ENCODE measurements at regions not wholly inside any gene's neighbourhood (a gene's known extent, or its start where the extent isn't known, plus 50 kb on each side); places are given as distances from the start of the nearest gene placed in this dataset.

DNA sequence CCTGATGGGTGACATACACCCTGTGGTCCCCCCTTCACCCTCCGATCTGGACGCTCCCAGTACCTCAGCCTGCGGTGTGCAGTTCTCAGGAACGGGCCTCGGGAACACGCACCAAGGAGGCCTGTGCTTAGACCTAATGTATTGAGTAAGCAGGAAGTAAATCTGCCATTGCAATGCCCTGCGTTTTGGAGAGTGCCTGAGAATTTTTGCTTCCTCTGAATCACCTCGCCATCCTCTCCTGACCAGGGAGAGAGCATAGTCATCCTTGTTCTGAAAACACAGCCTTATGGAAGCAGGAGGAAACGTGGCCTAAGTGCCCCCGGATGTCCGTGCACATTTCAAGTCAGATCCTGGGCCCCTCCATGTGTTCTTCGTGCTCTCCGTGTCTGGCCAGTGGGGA, 272.2 kb downstream of the NDUFA10 start (continued):
- TF ChIP-seq, protein P1, sequence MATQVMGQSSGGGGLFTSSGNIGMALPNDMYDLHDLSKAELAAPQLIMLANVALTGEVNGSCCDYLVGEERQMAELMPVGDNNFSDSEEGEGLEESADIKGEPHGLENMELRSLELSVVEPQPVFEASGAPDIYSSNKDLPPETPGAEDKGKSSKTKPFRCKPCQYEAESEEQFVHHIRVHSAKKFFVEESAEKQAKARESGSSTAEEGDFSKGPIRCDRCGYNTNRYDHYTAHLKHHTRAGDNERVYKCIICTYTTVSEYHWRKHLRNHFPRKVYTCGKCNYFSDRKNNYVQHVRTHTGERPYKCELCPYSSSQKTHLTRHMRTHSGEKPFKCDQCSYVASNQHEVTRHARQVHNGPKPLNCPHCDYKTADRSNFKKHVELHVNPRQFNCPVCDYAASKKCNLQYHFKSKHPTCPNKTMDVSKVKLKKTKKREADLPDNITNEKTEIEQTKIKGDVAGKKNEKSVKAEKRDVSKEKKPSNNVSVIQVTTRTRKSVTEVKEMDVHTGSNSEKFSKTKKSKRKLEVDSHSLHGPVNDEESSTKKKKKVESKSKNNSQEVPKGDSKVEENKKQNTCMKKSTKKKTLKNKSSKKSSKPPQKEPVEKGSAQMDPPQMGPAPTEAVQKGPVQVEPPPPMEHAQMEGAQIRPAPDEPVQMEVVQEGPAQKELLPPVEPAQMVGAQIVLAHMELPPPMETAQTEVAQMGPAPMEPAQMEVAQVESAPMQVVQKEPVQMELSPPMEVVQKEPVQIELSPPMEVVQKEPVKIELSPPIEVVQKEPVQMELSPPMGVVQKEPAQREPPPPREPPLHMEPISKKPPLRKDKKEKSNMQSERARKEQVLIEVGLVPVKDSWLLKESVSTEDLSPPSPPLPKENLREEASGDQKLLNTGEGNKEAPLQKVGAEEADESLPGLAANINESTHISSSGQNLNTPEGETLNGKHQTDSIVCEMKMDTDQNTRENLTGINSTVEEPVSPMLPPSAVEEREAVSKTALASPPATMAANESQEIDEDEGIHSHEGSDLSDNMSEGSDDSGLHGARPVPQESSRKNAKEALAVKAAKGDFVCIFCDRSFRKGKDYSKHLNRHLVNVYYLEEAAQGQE (IDR thresholded peaks at IDR 0.05) = no peak
- TF ChIP-seq HNF4A (conservative IDR thresholded peaks at IDR 0.05) = no peak

DNA sequence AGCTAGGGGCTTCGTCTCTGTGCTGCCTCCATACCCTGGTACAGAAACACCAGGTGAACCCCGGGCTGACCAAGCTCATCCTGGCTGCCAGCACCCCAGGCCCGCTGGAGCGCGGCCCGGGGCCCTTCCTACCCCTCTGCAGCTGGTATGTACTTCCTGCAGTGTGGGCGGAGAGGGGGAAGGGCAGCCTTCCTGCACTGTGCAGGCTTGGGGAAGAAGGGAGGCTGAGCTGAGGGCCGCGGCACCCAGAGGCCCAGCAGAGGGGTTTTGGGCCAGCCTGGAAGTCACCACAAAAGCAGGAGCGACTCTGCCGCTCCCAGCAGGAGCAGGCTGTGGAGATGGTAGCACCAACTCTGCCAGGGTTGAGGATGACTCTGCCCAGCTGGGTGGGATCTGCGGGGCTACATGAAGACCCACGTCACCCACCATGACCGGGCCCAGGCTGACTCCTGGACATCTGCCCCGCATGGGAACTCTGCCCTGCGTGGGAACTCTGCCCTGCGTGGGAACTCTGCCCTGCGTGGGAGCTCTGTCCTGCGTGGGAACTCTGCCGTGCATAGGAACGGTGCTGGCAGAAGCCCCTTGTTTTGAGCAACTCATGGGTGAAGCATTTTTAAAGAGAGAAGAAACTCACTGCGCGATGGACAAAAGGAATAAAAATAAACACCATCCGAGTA, 273.3 kb downstream of the NDUFA10 start:
- Histone ChIP-seq H3K9me3 (ENCODE audit: control insufficient read depth in 4 of 4, low read length in 3 of 4) (no peaks in the 10 kb centered on the region), H3K36me3 (ENCODE audit: control insufficient read depth in 4 of 4, insufficient read depth in 3 of 4, low read depth in 1 of 4, low read length in 3 of 4) (no peaks in the 10 kb centered on the region), H3K27ac (ENCODE audit: low read depth in 1 of 2, low read length in 2 of 2) (no peak overlapping the region), H3K4me1 (ENCODE audit: control insufficient read depth in 4 of 4, insufficient read depth in 4 of 4, low read length in 3 of 4) (peaks cover 0 to 4% (median 0%) of the 10 kb centered on the region in 4 donors), H3K27me3 (ENCODE audit: control insufficient read depth in 4 of 4, insufficient read depth in 4 of 4, low read length in 3 of 4) (peaks cover 0 to 2% (median 0%) of the 10 kb centered on the region in 4 donors), H3K9ac (ENCODE audit: low read depth in 1 of 2, low read length in 2 of 2) (no peak overlapping the region), H3K4me3 (ENCODE audit: low read depth in 1 of 3, low read length in 3 of 3) (no peak overlapping the region)
- WGBS = 67% methylated on average over 24 of the region's 24 CpGs
- DNase-seq (ENCODE audit: low spot score) = no peak
- no peak for TF ChIP-seq JUND (IDR thresholded peaks at IDR 0.05)
- TF ChIP-seq, protein P2, sequence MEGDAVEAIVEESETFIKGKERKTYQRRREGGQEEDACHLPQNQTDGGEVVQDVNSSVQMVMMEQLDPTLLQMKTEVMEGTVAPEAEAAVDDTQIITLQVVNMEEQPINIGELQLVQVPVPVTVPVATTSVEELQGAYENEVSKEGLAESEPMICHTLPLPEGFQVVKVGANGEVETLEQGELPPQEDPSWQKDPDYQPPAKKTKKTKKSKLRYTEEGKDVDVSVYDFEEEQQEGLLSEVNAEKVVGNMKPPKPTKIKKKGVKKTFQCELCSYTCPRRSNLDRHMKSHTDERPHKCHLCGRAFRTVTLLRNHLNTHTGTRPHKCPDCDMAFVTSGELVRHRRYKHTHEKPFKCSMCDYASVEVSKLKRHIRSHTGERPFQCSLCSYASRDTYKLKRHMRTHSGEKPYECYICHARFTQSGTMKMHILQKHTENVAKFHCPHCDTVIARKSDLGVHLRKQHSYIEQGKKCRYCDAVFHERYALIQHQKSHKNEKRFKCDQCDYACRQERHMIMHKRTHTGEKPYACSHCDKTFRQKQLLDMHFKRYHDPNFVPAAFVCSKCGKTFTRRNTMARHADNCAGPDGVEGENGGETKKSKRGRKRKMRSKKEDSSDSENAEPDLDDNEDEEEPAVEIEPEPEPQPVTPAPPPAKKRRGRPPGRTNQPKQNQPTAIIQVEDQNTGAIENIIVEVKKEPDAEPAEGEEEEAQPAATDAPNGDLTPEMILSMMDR (IDR thresholded peaks at IDR 0.05; ENCODE audit: low read depth, low read length, missing input control) = no peak
- no peak for TF ChIP-seq RAD21 (IDR thresholded peaks at IDR 0.05)
- TF ChIP-seq SP1 (IDR thresholded peaks at IDR 0.05) = no peak
- no peak for TF ChIP-seq HNF4A (conservative IDR thresholded peaks at IDR 0.05)
- no peak for TF ChIP-seq FOXA2 (IDR thresholded peaks at IDR 0.05)
- TF ChIP-seq, protein P3, sequence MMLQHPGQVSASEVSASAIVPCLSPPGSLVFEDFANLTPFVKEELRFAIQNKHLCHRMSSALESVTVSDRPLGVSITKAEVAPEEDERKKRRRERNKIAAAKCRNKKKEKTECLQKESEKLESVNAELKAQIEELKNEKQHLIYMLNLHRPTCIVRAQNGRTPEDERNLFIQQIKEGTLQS (IDR thresholded peaks at IDR 0.05) = no peak
- TF ChIP-seq, protein P4, sequence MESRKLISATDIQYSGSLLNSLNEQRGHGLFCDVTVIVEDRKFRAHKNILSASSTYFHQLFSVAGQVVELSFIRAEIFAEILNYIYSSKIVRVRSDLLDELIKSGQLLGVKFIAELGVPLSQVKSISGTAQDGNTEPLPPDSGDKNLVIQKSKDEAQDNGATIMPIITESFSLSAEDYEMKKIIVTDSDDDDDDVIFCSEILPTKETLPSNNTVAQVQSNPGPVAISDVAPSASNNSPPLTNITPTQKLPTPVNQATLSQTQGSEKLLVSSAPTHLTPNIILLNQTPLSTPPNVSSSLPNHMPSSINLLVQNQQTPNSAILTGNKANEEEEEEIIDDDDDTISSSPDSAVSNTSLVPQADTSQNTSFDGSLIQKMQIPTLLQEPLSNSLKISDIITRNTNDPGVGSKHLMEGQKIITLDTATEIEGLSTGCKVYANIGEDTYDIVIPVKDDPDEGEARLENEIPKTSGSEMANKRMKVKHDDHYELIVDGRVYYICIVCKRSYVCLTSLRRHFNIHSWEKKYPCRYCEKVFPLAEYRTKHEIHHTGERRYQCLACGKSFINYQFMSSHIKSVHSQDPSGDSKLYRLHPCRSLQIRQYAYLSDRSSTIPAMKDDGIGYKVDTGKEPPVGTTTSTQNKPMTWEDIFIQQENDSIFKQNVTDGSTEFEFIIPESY (IDR thresholded peaks at IDR 0.05) = no peak
- no peak for TF ChIP-seq FOXA1 (IDR thresholded peaks at IDR 0.05)
- TF ChIP-seq, protein P1 (IDR thresholded peaks at IDR 0.05) = no peak
- TF ChIP-seq, protein P5, sequence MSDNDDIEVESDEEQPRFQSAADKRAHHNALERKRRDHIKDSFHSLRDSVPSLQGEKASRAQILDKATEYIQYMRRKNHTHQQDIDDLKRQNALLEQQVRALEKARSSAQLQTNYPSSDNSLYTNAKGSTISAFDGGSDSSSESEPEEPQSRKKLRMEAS (IDR thresholded peaks at IDR 0.05) = no peak
- TF ChIP-seq TAF1 (conservative IDR thresholded peaks at IDR 0.05) = no peak
- TF ChIP-seq EGR1 (IDR thresholded peaks at IDR 0.05; ENCODE audit: low read depth in 2 of 2) = no peak
- TF ChIP-seq HNF4G (IDR thresholded peaks at IDR 0.05) = no peak
- TF ChIP-seq GABPA (IDR thresholded peaks at IDR 0.05 in 1 of 2, conservative IDR thresholded peaks at IDR 0.05 in 1 of 2) = no peak
- no peak for TF ChIP-seq YY1 (IDR thresholded peaks at IDR 0.05)
- TF ChIP-seq RXRA (IDR thresholded peaks at IDR 0.05) = no peak
- no peak for TF ChIP-seq NR2F2 (IDR thresholded peaks at IDR 0.05)

Data from liver (tissue), 8 donors.